ENCODE measurements at regions not wholly inside any gene's neighbourhood (a gene's known extent, or its start where the extent isn't known, plus 50 kb on each side); places are given as distances from the start of the nearest gene placed in this dataset.

GRCh38 chrX:14411326-14411725 lies 118.0 kb upstream of the GLRA2 start:
- DNase-seq (ENCODE audit: low read depth): no peak
- no peak overlapping the region for H3K4me3 ChIP-seq (ENCODE audit: control insufficient read depth, low read depth, low read length)
- no peak for TF ChIP-seq CTCF (IDR thresholded peaks at IDR 0.05; ENCODE audit: control insufficient read depth, insufficient read depth, low read depth, low read length, missing control alignments)

GRCh38 chrX:14409341-14409740 lies 120.0 kb upstream of the GLRA2 start:
- no peak for TF ChIP-seq CTCF (IDR thresholded peaks at IDR 0.05; ENCODE audit: control insufficient read depth, insufficient read depth, low read depth, low read length, missing control alignments)
- H3K4me3 ChIP-seq (ENCODE audit: control insufficient read depth, low read depth, low read length): no peak overlapping the region
- DNase-seq (ENCODE audit: low read depth): no peak

- TF ChIP-seq CTCF (IDR thresholded peaks at IDR 0.05; ENCODE audit: control insufficient read depth, insufficient read depth, low read depth, low read length, missing control alignments): no peak
- H3K4me3 ChIP-seq (ENCODE audit: control insufficient read depth, low read depth, low read length): no peak overlapping the region
- no peak for DNase-seq (ENCODE audit: low read depth)
These were observed 123.1 kb upstream of the GLRA2 start for GRCh38 chrX:14406225-14406624.

GRCh38 chrX:14398725-14399124 lies 130.6 kb upstream of the GLRA2 start:
- no peak overlapping the region for H3K4me3 ChIP-seq (ENCODE audit: control insufficient read depth, low read depth, low read length)
- DNase-seq (ENCODE audit: low read depth): peak; percentile 25
- no peak for TF ChIP-seq CTCF (IDR thresholded peaks at IDR 0.05; ENCODE audit: control insufficient read depth, insufficient read depth, low read depth, low read length, missing control alignments)

GRCh38 chrX:14389682-14390081 lies 139.7 kb upstream of the GLRA2 start:
- no peak for TF ChIP-seq CTCF (IDR thresholded peaks at IDR 0.05; ENCODE audit: control insufficient read depth, insufficient read depth, low read depth, low read length, missing control alignments)
- DNase-seq (ENCODE audit: low read depth): no peak
- H3K4me3 ChIP-seq (ENCODE audit: control insufficient read depth, low read depth, low read length): no peak overlapping the region

GRCh38 chrX:14386981-14387380 lies 142.4 kb upstream of the GLRA2 start:
- DNase-seq (ENCODE audit: low read depth): no peak
- H3K4me3 ChIP-seq (ENCODE audit: control insufficient read depth, low read depth, low read length): no peak overlapping the region
- TF ChIP-seq CTCF (IDR thresholded peaks at IDR 0.05; ENCODE audit: control insufficient read depth, insufficient read depth, low read depth, low read length, missing control alignments): no peak

- TF ChIP-seq CTCF (IDR thresholded peaks at IDR 0.05; ENCODE audit: control insufficient read depth, insufficient read depth, low read depth, low read length, missing control alignments): no peak
- DNase-seq (ENCODE audit: low read depth): no peak
- H3K4me3 ChIP-seq (ENCODE audit: control insufficient read depth, low read depth, low read length): no peak overlapping the region
These were observed 149.3 kb upstream of the GLRA2 start for GRCh38 chrX:14380044-14380443.

Measured in AG09309 (cell line).